ENCODE measurements at regions not wholly inside any gene's neighbourhood (a gene's known extent, or its start where the extent isn't known, plus 50 kb on each side); places are given as distances from the start of the nearest gene placed in this dataset.

DNA sequence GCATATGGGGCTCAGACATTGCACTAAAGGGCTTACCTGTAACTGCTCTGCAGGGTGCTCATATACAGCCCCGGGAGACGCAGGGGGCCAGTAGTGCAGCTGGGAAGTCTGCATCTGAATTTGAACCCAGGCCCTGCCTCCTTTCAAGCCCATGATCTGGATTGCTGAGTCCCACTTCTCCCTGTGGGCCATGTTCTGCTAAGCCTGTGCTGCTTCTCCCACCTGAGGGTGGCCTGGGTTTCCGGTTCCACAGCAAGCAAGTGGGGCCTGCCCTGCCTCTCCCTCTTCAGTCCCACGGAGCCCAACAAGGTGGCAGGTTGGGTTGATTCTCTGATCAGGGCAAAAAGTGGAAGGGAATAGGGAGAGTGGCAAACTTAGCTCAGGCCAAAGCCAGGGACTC lies 56.6 kb upstream of the GDF10 start:
- no peak overlapping the region for H3K9ac ChIP-seq (ENCODE audit: insufficient read length)
- H3K4me3 ChIP-seq: no peak overlapping the region
- no peaks in the 10 kb centered on the region for H3K36me3 ChIP-seq (ENCODE audit: insufficient read depth, low read length)
- no peaks in the 10 kb centered on the region for H3K9me3 ChIP-seq (ENCODE audit: low read depth, low read length)
- TF ChIP-seq POLR2AphosphoS5 (IDR thresholded peaks at IDR 0.05; ENCODE audit: borderline replicate concordance, low read depth, low read length) (no peak), FOXP2 (optimal IDR thresholded peaks at IDR 0.05; ENCODE audit: control extremely low read depth, extremely low read length, insufficient read depth) (no peak), EZH2 (IDR thresholded peaks at IDR 0.05) (no peak)
- no peak overlapping the region for H3K27ac ChIP-seq
- no peak for DNase-seq (ENCODE audit: low read depth, low spot score)

DNA sequence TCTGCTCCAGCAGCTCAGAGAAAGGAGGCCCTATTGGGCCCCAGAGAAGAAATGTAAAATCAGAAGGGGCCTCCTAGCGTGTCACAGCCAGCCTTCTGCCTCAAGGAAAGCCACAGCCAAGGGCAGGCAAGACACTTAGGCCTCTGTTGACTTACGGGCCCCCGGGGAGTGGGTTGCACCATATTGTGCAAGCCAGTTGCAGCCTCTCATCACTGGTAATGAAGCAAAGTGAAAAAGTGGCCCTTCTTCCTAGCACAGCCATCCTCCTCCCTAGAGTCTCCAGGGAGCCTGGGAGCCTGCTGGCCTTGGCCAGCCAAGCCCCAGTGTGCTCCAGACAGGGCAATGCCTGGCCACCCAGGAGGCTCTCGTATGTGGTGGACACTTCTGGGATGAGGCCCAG lies 56.2 kb upstream of the GDF10 start:
- Histone ChIP-seq H3K27ac (no peak overlapping the region), H3K9ac (ENCODE audit: insufficient read length) (no peak overlapping the region), H3K9me3 (ENCODE audit: low read depth, low read length) (no peaks in the 10 kb centered on the region), H3K4me3 (no peak overlapping the region), H3K36me3 (ENCODE audit: insufficient read depth, low read length) (no peaks in the 10 kb centered on the region)
- no peak for TF ChIP-seq FOXP2 (optimal IDR thresholded peaks at IDR 0.05; ENCODE audit: control extremely low read depth, extremely low read length, insufficient read depth)
- TF ChIP-seq EZH2 (IDR thresholded peaks at IDR 0.05): no peak
- TF ChIP-seq POLR2AphosphoS5 (IDR thresholded peaks at IDR 0.05; ENCODE audit: borderline replicate concordance, low read depth, low read length): no peak
- DNase-seq (ENCODE audit: low read depth, low spot score): no peak

DNA sequence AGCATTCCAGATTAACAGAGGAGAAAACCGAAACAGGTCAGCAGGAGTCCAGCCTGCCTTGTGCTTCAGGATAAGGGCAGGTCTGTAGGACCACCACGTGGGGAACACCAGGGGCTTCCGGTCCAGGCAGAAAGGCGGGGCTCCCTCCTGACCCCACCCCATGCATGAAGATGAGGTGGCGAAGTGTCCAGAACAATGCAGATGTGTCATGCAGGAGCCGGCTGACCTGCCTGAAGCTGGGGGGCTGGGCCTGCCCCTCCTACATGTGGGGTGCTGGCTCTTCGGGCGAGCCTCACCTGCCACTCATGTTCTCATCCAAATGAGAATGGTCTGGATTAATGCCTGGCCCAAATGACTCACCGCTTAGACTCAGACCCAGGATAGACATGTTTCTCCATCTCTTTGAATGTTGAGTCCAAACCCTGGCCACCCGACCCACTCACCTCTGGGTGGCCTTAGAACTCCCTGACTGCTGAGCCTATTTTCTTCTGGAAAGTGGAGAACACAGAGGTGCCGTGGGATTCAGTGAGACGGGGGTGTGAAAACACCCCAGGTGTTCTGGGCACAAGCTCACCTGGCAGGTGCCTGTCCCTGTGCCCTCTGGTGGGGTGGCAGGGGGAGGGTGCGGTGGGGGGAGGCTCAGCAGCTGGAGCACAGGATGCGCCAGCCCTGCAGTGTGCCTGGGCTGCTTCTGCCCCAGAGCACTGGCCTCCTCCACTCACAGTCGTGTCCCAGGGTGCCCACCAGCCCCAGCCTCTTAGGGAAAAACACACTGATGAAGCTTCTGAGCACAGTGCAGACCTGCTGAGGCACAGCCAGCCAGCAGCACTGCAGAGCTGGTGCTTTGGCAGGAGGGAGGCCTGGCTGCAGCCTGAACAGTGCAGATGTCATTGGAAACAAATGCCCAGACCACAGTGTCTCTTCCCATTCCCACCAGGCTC lies 55.2 kb upstream of the GDF10 start:
- Histone ChIP-seq H3K9me3 (ENCODE audit: low read depth, low read length) (no peaks in the 10 kb centered on the region), H3K4me3 (no peak overlapping the region), H3K36me3 (ENCODE audit: insufficient read depth, low read length) (no peaks in the 10 kb centered on the region), H3K27ac (no peak overlapping the region), H3K9ac (ENCODE audit: insufficient read length) (no peak overlapping the region)
- TF ChIP-seq FOXP2 (optimal IDR thresholded peaks at IDR 0.05; ENCODE audit: control extremely low read depth, extremely low read length, insufficient read depth): no peak
- no peak for TF ChIP-seq EZH2 (IDR thresholded peaks at IDR 0.05)
- no peak for TF ChIP-seq POLR2AphosphoS5 (IDR thresholded peaks at IDR 0.05; ENCODE audit: borderline replicate concordance, low read depth, low read length)
- no peak for DNase-seq (ENCODE audit: low read depth, low spot score)

DNA sequence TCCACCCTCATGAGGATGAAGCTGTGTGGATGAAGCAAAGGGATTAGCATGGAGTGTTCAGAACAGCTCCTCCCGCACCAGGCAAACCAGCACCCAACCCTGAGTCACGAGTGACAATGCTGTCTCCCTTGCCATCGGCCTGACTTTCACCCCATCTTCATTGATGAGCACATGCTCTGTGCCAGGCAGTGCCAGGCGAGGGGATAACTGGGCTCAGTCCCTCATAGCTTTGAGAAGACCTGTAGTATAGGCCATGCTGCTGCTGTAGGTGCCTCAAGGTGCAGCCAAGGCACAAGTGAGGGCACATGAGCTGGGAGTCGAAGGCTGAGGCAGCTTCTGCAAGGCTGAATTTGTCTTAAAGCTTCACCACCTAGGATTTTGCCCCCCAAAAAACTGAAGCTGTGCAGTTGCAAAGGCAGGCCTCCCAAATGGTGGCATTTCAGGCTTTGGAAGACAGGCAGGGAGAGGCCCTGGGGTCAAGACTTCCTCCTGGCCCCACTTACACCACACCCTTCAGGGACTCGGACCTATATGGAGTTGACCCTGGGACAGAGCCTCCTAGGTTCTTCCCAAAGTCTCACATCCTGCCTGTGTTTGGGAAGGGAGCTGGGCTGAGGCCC lies 54.2 kb upstream of the GDF10 start:
- Histone ChIP-seq H3K9me3 (ENCODE audit: low read depth, low read length) (no peaks in the 10 kb centered on the region), H3K36me3 (ENCODE audit: insufficient read depth, low read length) (no peaks in the 10 kb centered on the region), H3K27ac (no peak overlapping the region), H3K4me3 (no peak overlapping the region), H3K9ac (ENCODE audit: insufficient read length) (no peak overlapping the region)
- no peak for TF ChIP-seq EZH2 (IDR thresholded peaks at IDR 0.05)
- no peak for TF ChIP-seq POLR2AphosphoS5 (IDR thresholded peaks at IDR 0.05; ENCODE audit: borderline replicate concordance, low read depth, low read length)
- TF ChIP-seq FOXP2 (optimal IDR thresholded peaks at IDR 0.05; ENCODE audit: control extremely low read depth, extremely low read length, insufficient read depth): no peak
- DNase-seq (ENCODE audit: low read depth, low spot score): no peak

DNA sequence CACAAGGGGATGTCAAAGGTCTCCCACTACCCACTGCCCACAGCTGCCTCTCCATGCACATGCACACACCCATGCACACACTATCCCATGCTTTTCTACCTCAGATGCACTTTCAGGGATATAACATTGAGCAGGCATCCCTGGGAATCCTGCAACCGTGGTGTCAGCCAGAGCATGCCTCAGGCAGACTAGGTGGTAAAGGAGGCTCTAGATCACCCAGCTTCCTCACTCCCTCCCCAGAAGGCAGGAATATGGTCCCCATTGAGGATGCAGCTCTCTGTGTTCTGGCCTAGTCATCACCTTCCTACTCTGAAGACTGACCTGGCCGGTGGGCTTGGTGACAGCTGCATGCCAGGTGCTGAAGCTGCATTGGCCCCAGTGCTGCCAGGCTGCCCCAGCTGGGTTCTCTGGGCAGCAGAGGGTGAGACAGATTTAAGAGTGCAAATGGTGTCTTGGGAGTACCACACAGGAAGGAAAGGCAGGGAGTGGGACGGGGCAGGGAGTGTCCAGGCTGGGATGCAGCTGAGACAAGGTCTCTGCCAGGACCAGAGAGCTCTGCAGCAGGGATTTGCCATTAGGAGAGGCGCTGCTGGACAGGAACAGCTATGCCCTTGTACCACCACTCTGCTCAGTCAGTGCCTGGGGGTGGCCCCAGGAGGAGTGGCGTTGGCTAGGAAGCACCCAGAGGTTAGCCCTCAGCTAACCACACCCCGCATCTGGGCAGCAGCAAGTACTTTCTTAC lies 53.4 kb upstream of the GDF10 start:
- Histone ChIP-seq H3K4me3 (no peak overlapping the region), H3K36me3 (ENCODE audit: insufficient read depth, low read length) (no peaks in the 10 kb centered on the region), H3K27ac (no peak overlapping the region), H3K9ac (ENCODE audit: insufficient read length) (no peak overlapping the region), H3K9me3 (ENCODE audit: low read depth, low read length) (no peaks in the 10 kb centered on the region)
- TF ChIP-seq EZH2 (IDR thresholded peaks at IDR 0.05) (no peak), POLR2AphosphoS5 (IDR thresholded peaks at IDR 0.05; ENCODE audit: borderline replicate concordance, low read depth, low read length) (no peak), FOXP2 (optimal IDR thresholded peaks at IDR 0.05; ENCODE audit: control extremely low read depth, extremely low read length, insufficient read depth) (no peak)
- no peak for DNase-seq (ENCODE audit: low read depth, low spot score)

DNA sequence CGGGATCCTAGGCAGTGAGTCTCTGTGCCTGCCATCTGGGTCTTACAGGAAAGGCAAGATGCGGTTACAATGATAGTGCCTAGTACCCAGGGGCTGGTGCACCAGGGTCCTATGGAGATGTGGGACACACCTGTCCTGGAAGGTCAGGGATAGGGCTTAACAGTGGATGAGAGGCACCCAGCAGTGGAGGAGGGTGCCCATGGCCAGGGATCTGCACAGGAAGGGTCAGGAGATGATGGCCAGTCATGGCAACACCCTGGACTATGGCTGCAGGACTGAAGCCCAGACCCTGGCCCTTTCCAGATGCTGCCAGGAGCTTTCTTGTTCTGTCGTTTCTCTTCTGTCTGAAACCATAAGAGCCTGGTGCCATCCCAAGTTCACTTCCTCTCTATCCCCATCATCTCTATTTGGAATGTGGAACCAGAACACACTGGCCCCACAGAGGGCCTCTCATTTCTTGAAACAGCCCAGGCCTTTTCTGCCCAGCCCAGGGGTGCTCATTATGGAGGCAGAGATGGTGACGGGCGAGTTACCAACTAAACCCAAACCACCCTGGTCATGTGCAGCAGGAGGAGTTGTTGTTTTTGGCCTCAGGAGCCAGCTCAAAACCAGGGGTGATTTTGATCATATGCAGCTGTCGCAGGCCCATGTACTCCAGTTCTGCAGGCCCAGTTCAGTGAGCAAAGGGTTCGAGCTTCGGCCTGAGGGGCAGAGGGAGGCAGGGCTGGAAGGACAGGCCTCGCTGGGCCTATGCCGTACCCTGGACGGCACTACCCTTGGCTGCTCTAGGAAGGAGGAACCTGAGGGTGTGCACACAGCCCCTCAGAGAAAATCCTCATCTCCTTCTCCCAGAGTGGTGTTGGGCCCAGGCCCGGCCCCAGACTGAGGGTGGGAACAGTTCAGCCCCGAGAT lies 52.6 kb upstream of the GDF10 start:
- no peak for TF ChIP-seq EZH2 (IDR thresholded peaks at IDR 0.05)
- TF ChIP-seq FOXP2 (optimal IDR thresholded peaks at IDR 0.05; ENCODE audit: control extremely low read depth, extremely low read length, insufficient read depth): no peak
- TF ChIP-seq POLR2AphosphoS5 (IDR thresholded peaks at IDR 0.05; ENCODE audit: borderline replicate concordance, low read depth, low read length): no peak
- Histone ChIP-seq H3K36me3 (ENCODE audit: insufficient read depth, low read length) (no peaks in the 10 kb centered on the region), H3K27ac (no peak overlapping the region), H3K9ac (ENCODE audit: insufficient read length) (no peak overlapping the region), H3K9me3 (ENCODE audit: low read depth, low read length) (no peaks in the 10 kb centered on the region), H3K4me3 (no peak overlapping the region)
- no peak for DNase-seq (ENCODE audit: low read depth, low spot score)

DNA sequence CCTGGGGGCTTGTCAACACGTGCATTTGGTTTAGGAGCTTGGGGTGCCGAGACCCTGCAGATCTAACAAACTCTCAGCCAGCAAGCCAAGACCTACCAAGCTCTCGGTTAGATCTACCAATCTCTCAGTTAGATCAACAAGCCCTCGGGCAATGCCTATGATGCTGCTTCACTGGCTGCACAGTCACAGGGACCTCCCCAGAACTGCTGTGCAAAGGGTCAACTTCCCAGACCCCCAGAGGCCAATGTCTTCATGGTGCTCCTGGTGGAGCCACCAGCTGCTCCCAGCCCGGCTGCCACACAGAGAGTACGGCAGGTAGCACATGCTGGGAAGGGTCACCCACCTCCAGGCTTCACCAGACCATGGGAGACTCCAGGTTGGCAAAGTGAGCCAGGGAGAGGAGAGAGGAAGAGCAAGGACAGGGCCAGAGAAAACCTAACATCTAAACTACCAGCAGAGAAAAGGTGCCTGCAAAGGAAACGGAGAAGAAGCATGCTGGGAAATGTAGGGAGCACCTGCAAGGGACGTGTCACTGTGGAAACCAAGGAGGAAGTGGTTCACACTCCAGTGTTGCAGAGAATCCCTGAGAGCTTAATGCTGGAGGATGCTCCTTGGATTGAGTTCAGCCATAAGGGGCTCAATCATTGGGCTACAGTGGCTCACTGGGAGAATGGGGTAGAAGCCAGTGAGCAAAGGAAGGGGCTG lies 51.5 kb upstream of the GDF10 start:
- Histone ChIP-seq H3K36me3 (ENCODE audit: insufficient read depth, low read length) (no peaks in the 10 kb centered on the region), H3K9ac (ENCODE audit: insufficient read length) (no peak overlapping the region), H3K4me3 (no peak overlapping the region), H3K9me3 (ENCODE audit: low read depth, low read length) (no peaks in the 10 kb centered on the region), H3K27ac (no peak overlapping the region)
- no peak for TF ChIP-seq EZH2 (IDR thresholded peaks at IDR 0.05)
- no peak for TF ChIP-seq FOXP2 (optimal IDR thresholded peaks at IDR 0.05; ENCODE audit: control extremely low read depth, extremely low read length, insufficient read depth)
- TF ChIP-seq POLR2AphosphoS5 (IDR thresholded peaks at IDR 0.05; ENCODE audit: borderline replicate concordance, low read depth, low read length): no peak
- no peak for DNase-seq (ENCODE audit: low read depth, low spot score)

Measured in SK-N-MC (cell line).